HEK293 (cell line): ENCODE measurements at regions not wholly inside any gene's neighbourhood (a gene's known extent, or its start where the extent isn't known, plus 50 kb on each side); places are given as distances from the start of the nearest gene placed in this dataset.

Source experiments
- BCL11A ChIP-seq: fragments of 450-650 bp; formaldehyde crosslinking; IDR thresholded peaks from 2 replicates; pipeline ENCODE4 v1.5.1; 2016; ENCODE audit warnings: low read depth, missing biosample characterization, missing genetic modification characterization
- KLF10 ChIP-seq: fragments of 450-650 bp; IDR thresholded peaks from 2 replicates; pipeline ENCODE4 v1.5.1; 2018; ENCODE audit warnings: missing biosample characterization, mild to moderate bottlenecking, missing genetic modification characterization
- RBAK ChIP-seq: fragments of 450-650 bp; formaldehyde crosslinking; IDR thresholded peaks from 2 replicates; pipeline ENCODE4 v1.5.1; 2016; ENCODE audit warnings: missing biosample characterization, missing genetic modification characterization
- ZBTB20 ChIP-seq: fragments of 450-650 bp; formaldehyde crosslinking; IDR thresholded peaks from 2 replicates; pipeline ENCODE4 v1.5.1; 2016; ENCODE audit warnings: missing biosample characterization, missing genetic modification characterization
- ZFP37 ChIP-seq: fragments of 450-650 bp; formaldehyde crosslinking; IDR thresholded peaks from 2 replicates; pipeline ENCODE4 v1.5.1; 2016; ENCODE audit warnings: missing biosample characterization, missing genetic modification characterization
- ZNF362 ChIP-seq: fragments of 450-650 bp; formaldehyde crosslinking; IDR thresholded peaks from 2 replicates; pipeline ENCODE4 v1.5.1; 2016; ENCODE audit warnings: missing biosample characterization, missing genetic modification characterization
- ZNF416 ChIP-seq: fragments of 450-650 bp; formaldehyde crosslinking; IDR thresholded peaks from 2 replicates; pipeline ENCODE4 v1.5.1; 2016; ENCODE audit warnings: missing biosample characterization, missing genetic modification characterization
- ZNF473 ChIP-seq: fragments of 450-650 bp; formaldehyde crosslinking; IDR thresholded peaks from 2 replicates; pipeline ENCODE4 v1.5.1; 2017; ENCODE audit warnings: missing biosample characterization, missing genetic modification characterization
- ZNF530 ChIP-seq: fragments of 450-650 bp; formaldehyde crosslinking; IDR thresholded peaks from 2 replicates; pipeline ENCODE4 v1.5.1; 2016; ENCODE audit warnings: low read depth, missing biosample characterization, missing genetic modification characterization
- ZNF580 ChIP-seq: fragments of 450-650 bp; formaldehyde crosslinking; IDR thresholded peaks from 2 replicates; pipeline ENCODE4 v1.5.1; 2016; ENCODE audit warnings: missing biosample characterization, missing genetic modification characterization
- TF ChIP-seq, protein P1 (sequence below): fragments of 450-650 bp; formaldehyde crosslinking; IDR thresholded peaks from 2 replicates; pipeline ENCODE4 v1.5.1; 2016; ENCODE audit warnings: missing biosample characterization, missing genetic modification characterization
- TF ChIP-seq, protein P2 (sequence below): fragments of 450-650 bp; IDR thresholded peaks from 2 replicates; pipeline ENCODE4 v1.5.1; 2018; ENCODE audit warnings: missing biosample characterization, missing genetic modification characterization

DNA sequence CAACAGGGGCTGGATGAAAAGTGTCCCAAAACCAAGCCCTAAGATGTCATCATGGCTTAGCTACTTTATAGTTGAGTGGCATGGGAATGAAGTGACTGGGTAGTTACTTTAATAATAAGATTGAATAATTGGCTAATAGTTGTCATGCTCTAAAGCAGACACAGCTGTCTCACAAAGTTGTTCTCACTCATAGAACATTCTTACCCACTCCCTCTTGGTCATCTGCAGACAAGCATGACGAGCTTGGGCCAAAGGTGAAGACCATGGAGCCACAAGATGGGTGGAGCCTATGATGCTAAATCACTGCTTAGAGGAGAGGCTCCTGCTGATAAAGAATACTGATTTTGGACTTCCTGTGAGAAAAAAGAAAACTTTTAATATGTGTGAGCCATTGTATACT lies 62.4 kb upstream of the MMADHC start:
- TF ChIP-seq ZBTB20 (no peak), RBAK (no peak), BCL11A (tag by site-specific recombination) (no peak), ZNF530 (tag by site-specific recombination) (no peak), ZFP37 (tag by site-specific recombination) (no peak), ZNF473 (tag by site-specific recombination) (no peak), ZNF416 (no peak), ZNF580 (tag by site-specific recombination) (no peak), KLF10 (tag by site-specific recombination) (no peak), ZNF362 (tag by site-specific recombination) (no peak)
- TF ChIP-seq, protein P1, sequence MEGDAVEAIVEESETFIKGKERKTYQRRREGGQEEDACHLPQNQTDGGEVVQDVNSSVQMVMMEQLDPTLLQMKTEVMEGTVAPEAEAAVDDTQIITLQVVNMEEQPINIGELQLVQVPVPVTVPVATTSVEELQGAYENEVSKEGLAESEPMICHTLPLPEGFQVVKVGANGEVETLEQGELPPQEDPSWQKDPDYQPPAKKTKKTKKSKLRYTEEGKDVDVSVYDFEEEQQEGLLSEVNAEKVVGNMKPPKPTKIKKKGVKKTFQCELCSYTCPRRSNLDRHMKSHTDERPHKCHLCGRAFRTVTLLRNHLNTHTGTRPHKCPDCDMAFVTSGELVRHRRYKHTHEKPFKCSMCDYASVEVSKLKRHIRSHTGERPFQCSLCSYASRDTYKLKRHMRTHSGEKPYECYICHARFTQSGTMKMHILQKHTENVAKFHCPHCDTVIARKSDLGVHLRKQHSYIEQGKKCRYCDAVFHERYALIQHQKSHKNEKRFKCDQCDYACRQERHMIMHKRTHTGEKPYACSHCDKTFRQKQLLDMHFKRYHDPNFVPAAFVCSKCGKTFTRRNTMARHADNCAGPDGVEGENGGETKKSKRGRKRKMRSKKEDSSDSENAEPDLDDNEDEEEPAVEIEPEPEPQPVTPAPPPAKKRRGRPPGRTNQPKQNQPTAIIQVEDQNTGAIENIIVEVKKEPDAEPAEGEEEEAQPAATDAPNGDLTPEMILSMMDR: no peak
- TF ChIP-seq, protein P2, sequence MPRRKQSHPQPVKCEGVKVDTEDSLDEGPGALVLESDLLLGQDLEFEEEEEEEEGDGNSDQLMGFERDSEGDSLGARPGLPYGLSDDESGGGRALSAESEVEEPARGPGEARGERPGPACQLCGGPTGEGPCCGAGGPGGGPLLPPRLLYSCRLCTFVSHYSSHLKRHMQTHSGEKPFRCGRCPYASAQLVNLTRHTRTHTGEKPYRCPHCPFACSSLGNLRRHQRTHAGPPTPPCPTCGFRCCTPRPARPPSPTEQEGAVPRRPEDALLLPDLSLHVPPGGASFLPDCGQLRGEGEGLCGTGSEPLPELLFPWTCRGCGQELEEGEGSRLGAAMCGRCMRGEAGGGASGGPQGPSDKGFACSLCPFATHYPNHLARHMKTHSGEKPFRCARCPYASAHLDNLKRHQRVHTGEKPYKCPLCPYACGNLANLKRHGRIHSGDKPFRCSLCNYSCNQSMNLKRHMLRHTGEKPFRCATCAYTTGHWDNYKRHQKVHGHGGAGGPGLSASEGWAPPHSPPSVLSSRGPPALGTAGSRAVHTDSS: no peak
